CD4-positive, alpha-beta T cell treated with Interleukin-17A for 1 hour (primary cell): ENCODE measurements at regions not wholly inside any gene's neighbourhood (a gene's known extent, or its start where the extent isn't known, plus 50 kb on each side); places are given as distances from the start of the nearest gene placed in this dataset.

Experiments used
- DNase-seq: peaks from one replicate; pipeline ENCODE4 v3.0.0-alpha.2; 2020

DNA sequence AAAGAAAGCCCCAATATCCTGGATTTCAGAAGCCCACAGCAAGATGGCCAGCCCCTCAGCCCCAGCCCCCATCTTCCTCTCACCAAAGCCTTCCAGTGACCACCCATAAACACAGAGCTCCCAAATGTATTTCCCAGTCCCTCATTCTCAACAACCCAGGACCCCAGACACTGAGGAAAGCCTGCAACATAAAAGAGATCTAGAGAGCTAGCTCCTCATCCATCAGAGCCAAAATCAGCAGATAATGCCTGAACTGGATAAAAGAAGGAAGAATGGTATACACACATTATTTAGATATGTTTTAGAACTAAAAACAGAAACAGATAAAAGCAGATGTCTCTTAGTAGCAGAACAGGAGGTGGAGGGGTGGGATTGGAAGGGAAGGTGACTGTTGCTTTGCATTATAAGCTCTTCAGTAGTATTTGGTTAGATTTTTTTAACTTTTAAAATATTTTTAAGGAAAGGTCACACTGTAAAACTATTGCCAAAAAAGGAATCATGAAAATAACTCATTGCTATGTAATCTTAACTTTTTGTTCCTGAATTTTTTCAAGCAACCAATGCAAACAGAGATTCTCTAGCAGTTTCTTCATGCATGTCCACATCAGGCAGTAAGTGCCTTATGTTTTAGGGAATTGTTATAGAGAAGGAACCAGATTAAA lies 144.2 kb upstream of the PKDCC start:
- DNase-seq: no peak

DNA sequence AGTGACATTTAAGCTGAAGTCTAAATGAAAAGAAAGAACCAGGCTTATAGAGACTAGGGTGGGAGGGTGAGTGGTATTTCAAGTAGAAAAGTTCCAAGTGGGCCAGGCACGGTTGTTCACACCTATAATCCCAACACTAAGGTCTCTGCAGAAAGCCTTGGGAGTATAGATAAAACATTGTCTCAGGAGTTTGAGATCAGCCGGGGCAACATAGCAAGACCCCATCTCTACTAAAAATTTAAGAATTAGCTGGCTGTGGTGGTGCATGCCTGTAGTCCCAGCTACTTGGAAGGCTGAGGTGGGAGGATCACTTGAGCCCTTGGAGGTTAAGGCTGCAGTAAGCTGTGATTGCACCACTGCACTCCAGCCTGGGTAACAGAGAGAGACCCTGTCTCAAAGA lies 143.4 kb upstream of the PKDCC start:
- no peak for DNase-seq

DNA sequence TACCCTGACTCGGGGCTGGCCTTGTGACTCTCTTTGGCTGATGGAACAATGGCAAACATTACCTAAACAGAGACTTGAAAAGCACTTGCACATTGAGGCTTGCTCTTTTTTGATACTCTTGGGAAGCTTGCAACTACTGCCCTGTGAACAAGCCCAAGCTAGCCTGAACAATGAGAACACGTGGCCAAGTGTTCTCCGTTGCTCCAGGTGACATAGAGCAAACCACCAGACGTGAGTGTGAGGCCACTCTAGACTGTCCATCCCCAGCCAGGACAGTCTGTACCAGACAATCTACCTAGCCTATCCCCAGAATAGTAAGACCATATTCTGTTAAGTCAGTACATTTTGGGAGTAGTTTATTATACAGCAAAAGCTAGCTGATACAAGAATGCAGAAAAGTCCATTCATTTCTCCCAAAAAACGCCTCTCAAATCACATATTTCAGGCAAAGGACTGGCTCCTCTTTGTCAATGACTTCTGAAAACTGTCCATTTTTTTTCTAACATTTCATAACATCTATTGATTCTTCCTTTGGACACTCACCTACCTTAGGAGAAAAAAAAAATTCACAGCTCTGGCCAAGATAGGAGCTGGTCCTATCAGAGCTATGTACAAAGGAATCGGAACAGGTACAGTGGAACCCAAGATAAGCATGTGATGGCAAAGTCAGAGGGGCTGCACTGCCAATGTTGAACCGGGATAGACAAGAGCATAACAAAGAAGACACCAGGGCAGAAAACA lies 142.1 kb upstream of the PKDCC start:
- no peak for DNase-seq

DNA sequence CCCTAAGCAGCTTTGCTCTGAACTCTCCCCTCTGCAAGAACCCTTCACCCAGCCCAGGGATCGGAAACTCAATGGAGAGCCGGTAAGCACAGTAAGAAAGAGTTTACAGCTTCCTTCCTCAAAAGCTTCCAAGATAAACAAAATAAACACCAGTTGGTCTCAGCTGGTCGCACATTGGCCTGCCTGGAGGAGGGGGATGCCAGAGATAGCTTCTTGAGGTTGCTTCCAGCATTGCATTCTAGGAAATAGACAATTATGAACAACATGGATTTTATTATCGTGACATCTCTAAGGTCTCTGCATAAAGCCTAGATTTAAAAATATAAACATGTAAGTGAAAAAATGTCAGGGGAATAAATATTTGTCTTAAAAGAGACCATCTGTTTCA lies 141.5 kb upstream of the PKDCC start:
- no peak for DNase-seq

DNA sequence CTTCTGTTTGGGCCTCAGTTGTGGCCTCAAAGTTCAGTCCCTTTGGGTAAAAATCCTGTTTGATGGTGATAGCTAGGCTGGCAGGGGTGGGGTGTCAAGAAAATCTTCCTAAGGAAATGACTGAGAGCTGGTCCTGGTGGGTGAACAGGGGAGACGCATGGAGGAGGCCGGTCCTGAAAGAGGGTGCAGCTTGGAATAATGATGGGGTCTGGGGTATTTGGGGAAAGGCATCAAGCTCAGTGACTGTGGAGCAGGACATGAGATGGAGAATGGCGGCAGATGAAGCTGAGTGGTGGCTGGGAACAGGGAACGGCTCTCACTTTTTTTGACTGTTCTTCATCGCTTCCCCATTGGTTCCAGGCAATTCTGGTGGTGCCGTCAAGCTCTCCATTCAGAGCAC lies 140.7 kb upstream of the PKDCC start:
- DNase-seq: no peak

DNA sequence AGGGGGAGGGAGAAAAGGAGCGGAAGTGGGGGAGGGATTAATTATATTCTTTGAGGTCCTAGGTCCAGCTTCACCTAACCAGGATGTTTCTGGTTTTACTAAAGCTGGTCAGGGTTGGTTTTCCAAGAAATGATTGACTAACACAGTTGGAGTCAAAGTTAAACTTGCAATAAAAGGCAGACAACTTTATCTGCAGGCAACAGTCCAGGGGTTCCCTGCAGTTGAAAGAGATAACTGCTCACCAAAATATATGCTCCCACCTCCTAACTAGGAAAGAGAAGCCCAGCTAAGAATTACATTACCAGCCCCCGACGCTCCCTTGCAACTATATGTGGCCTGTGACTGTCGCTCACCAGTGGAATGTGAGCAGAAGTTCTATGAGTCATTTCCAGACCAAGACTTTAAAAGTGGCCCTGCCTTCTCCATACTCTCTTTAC lies 140.0 kb upstream of the PKDCC start:
- DNase-seq: no peak

DNA sequence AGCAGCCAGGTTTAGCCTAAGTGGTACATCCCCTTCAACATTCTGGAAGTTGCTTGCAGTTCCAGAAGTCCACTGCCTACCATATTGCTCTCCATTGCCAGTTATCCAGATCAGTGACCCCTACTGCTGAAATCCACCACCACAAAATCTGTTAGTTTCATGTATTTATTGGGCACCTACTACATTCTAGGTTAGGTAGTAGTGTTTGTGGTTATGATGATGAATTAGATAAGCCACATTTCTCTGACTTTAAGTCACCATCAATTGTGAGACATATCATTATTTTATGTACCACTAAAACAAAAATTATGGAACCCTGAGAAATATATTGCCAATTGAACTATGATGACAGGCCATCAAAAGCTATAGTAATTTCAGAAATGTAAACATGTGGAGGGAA lies 139.5 kb upstream of the PKDCC start:
- no peak for DNase-seq

DNA sequence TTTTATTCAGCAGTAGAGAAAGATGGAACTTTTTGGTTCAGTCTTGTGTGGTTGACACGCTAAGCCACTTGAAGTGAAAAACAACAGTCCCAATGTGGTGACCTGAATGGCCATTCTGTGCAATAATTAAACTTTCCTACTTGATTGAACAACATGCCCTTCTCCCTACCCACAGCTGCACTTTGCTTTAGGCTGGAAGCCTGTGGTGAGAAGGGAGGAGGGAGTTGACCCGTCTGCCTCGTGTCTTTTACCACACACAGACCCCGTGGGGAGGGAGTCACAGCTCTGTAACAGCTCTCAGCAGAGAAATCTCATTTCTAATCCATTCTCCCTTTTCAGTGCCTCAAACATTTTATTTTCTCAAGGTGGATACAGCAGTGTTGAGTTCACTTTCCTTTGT lies 138.2 kb upstream of the PKDCC start:
- no peak for DNase-seq

DNA sequence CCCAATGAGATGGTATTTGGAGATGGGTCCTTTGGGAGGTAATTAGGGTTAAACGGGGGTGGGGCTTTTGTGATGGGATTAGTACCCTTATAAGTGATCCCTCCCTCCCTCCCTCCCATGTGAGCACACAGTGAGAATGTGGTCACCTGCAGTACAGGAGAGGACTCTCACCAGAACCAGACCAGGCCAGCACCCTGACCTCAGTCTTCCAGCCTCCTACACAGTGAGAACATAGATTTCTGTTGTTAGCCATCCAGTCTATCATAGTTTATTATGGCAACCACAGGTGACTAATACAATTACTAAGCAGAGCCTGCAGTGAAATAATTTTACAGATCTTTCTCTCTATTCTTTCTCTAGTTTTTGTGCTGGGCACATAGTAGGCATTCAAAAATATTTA lies 137.7 kb upstream of the PKDCC start:
- no peak for DNase-seq

DNA sequence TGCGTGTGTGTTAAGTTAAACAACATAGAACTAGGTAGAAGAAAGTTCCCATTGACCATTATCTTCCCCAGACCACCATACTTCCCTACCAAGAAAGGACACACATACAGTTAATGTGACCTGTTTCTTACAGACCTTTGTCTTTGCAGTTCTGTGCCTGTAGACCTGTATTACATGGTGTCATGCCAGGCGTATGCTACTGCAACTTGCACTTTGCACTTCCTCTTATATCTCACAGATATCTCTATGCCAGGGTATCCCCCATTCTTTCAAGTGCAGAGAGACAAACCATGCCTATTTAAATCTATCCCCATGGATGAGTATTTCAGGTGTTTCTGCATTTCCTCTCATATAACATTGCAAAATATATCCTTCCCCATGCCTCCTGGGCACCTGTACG lies 136.8 kb upstream of the PKDCC start:
- no peak for DNase-seq

DNA sequence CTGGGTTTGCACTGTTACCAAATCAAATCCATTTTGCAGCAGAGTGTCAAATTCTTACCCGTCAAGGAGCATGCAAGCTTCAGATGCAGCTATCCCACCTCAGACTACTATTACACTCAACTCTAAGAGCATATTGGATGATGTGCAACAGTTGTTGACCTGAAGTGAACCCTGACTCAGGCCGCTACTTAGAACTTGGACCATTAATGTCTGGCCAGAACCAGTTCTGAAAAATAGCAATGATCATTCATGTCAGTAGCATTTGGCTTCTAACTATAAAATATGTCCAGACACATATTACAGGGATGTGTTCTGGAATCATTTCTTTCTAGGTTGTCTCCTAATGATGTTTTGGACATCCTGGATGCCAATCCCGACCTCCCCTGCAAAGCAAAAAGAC lies 135.5 kb upstream of the PKDCC start:
- no peak for DNase-seq

DNA sequence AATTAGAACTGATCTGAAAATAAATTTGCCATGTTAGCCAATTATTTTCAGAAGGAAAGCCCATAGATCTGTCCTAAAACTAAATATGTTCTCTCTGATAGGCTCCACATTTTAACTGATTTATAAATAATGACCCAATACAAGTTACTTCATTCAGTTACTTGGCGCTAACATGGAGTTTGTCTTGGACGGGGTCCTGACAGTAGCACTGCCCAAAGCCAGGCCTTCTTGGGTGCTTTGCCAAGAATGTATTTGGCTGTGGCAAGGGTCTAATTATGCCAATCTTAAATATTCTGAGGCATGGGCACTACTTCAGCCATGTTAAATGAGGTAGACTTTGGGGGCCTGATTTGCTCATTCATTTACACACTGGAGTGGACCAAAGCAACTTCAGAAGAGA lies 135.0 kb upstream of the PKDCC start:
- DNase-seq: no peak

DNA sequence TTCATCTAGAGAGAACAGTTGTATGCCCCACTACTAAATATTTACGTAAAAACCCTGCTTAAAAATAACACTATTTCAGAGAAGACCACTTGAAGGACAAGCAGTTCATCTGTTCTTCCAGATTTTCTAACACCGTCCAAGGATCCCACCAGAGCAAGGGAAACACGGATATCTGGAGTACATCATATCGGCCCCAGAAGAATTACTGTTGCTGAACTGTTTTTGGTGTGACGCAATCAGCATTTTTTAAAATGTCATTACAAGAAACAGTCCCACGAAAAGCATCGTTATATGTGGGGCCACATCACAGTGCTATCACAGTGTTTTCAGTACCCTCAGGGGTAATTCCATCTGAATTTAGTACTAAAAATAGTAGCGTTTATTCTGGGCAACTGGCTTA lies 134.5 kb upstream of the PKDCC start:
- no peak for DNase-seq

DNA sequence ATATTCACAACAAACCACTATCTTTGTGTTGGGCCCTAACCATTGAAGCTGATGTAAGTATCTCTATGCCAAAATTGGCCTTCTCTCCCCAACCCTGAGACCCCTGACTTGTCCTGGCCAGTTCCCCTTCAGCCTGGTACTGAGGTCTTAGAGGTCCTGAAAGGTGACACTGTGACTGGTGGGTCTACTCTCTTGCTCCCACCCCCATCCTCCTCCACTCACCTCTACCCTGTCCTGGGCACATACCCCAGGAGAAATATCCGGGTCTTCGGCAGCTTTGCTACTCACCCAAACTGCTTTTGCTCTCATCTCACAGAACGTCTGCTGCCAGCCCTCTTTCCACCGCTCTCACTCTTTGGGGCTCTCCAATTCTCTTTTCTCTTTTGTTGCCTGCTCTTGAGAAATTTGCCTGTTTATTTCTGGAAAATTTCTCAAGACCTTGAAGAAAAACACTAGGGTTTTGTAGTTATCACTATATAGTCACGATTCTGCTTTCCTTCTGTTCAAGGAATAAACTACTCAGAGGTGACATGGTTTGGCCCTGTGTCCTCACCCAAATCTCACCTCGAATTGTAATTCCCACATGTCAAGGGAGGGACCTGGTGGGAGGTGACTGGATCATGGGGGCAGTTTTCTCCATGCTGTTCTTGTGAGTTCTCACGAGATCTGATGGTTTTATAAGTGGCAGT lies 133.8 kb upstream of the PKDCC start:
- DNase-seq: no peak

DNA sequence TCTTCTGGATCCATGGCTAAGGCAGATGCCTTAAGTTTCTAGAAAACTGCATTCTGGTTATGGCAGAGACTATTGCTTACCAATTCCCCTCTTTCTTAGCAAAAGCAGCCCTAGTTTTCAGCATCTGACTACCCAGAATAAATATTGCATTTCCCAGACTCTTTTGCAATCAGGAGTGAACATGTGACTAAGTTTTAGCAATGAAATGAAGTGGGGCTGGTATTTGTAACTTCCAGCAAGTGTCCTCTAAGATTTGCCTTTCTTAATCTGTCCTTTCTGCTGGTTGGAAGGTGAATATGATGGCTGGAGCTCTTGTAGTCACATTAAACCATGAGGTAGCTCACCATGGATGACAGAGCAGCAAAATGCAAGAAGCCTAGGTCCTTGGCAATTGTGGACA lies 132.9 kb upstream of the PKDCC start:
- DNase-seq: no peak

DNA sequence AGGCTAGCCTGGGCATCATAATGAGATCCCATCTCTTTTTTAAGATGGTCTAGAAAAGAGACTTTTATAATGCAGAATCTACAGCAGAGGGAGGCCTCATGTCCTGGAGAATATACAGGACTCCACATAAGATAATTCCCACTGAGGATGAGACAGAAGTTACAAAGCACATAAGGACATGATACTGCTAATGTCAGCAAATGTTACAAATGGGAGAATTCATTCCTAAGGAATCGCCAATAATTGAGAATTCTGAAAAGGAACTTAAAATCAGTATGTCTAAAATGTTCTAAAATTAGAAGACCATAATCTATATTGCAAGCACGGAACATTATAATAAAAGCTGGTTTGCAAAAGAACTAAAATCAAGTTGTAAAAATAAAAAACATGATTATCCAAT lies 131.6 kb upstream of the PKDCC start:
- no peak for DNase-seq

DNA sequence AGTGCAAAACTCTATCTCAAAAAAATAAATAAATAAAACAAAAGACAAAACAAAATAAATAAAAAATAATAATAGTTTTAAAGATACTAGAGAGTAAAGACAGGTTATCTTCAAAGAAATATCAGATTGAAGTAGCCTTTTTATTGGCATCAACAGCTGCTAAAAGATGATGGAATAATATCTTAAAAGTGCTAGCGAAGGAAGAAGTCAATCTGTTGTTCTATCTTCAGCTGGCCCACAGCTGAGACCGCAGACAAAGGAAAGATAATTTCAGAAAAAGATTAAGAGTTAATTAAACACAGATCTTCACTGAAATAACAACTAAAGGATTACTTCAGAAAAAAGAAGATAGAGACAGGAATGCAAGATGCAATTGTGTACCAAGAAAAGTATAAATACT lies 130.2 kb upstream of the PKDCC start:
- DNase-seq: no peak

DNA sequence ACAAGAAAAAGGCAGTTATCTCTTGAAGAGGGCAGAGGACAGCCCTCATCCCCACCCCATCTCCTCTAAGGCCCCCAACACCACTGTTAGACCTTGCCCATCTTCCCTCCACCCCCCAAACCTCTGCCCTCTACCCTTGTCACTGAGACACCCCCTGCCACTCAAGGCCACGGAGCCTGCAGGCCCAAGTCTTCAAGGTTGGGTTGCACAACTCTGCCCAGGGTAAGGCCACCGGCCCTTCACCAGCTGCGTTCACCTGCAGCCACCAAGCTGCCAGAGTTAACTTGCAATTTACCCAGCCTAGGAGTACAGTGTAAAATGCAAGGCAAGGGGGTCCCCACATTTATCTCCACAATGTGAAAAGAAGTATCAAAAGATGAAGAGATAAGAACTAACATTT lies 128.7 kb upstream of the PKDCC start:
- DNase-seq: no peak

DNA sequence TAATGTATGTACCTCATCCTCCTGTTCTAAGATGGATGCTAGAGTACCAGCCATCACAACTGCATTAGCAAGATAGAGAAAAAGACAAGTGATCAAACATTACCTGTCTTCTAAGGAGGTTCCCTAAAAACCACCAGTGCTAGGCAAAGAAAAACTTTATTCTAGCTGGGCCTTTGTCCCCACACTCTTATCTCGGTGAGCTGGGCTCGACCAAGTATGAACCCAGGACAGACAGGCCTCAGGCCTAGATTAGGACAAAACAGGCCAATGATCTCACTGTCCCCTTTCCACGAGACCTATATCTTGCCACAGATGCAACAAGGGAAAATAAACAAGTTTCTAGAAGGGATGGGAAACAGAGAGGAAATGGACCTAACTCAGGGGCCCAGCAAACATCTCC lies 127.6 kb upstream of the PKDCC start:
- no peak for DNase-seq

DNA sequence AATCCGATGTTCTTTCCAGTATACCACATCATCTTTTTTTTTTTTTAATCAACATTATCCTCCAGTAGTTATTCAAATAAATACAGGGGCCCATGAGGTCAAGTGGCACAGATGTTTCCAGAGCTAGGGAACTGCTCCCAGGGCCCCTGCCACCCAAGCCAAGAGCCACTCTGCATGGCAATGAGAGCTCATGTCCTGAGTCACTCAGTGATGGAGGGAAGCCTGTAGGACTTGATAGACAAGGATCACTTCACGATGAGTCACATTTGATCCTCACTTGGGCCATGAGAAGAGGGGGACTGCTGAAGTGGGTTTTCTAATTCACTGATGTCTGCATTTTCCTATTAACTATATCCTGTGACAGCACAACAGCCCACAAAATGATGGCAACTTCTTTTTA lies 127.0 kb upstream of the PKDCC start:
- DNase-seq: no peak

DNA sequence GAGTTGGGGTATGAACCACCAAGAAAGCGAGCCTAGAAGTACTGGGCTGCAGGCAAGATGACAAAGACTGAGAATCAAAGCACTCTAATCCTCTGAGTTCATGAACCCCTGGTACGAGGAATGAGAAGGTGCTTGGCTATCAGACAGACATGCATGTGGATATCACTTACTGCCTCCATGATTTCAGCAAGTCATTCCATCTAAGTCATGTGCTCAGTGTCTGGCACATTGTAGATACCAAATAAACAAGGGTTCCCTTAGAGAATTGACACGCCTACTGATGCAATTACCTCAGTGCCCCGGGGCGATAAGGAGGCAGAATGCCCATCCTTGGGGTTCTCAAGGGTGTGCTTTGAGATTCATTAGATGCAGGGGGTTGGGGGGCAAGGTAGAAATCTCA lies 125.6 kb upstream of the PKDCC start:
- no peak for DNase-seq

DNA sequence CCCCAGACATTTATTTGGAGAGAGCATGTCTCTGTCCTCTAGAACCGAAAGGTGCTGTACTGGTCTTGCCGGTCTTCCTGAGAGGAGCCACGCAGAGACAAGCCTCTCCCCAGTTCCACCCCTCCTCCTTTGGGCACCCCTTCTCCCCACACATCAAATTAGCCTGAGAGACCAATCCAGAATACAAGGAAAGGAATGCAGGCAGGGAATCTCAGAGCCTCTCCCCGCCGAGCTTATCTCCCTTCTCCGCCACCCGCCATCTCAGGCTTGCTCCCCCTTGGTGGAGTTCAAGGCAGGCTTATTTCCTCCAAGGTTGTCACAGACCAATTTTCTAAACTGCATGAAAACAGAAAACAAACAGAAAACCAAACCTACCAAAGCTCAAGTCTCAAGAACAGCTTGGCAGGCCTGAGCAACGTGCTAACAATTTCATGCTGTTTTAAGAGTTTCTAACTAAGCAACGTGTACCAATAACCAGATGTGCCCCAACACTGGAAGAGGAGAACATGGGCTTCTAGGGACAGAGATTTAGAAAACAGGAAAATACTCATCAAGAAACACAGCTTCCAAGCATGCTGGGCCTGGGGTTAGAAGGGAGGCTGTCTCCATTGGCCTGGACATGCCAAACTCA lies 124.5 kb upstream of the PKDCC start:
- no peak for DNase-seq

DNA sequence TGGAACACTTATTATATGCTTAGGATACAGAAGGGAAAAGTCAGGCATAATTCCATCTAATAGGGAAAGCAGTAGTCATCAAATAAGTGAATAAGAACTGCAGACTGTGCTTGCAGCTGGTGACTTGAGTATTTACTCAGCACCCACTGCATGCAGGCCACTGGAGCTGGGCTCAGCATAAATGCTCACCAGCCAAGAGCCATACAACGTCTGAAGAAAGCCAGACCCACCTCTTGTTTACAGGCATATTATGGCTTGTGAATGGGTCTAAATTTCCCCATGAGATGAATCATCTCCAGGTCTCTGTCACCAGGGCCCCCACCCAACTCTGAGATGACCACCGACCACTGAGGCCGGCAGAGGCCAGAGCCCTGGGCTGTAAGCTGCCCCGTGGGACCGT lies 123.8 kb upstream of the PKDCC start:
- no peak for DNase-seq
